ENCODE measurements at regions not wholly inside any gene's neighbourhood (a gene's known extent, or its start where the extent isn't known, plus 50 kb on each side); places are given as distances from the start of the nearest gene placed in this dataset.

DNA sequence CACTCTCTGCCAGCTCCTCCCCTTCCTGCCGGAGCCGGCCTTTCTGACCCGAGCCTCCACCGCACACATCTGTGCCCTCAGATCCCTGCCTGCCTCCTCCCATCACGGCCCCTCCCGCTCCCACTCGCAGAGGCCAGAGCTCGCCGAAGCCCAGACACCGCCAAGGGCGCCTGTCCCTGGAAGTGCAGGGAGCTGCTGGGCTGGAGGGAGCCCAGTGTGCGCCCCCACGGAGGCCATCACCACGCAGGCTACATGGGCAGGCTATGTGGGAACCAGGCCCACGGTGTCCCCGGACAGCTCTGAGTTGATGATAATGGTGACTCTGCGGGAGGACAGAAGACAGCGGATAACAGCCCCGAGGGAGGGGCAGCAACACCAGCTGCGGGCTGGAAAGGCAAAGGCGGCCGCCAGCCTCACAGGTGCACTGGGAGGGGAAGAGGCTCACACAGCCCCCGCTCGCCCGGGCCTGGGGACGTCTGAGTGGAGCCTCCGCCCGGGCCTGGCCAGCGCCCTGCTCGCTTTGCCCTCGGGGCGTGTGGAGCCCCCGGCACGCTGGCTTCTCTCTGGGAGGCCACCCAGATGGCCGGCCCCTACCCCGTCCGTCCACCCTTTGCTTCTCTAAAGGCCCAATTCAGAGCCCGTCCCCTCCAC, 154.9 kb downstream of the DLL1 start:
- DNase-seq (ENCODE audit: low read depth), result no peak
- TF ChIP-seq, protein P1, sequence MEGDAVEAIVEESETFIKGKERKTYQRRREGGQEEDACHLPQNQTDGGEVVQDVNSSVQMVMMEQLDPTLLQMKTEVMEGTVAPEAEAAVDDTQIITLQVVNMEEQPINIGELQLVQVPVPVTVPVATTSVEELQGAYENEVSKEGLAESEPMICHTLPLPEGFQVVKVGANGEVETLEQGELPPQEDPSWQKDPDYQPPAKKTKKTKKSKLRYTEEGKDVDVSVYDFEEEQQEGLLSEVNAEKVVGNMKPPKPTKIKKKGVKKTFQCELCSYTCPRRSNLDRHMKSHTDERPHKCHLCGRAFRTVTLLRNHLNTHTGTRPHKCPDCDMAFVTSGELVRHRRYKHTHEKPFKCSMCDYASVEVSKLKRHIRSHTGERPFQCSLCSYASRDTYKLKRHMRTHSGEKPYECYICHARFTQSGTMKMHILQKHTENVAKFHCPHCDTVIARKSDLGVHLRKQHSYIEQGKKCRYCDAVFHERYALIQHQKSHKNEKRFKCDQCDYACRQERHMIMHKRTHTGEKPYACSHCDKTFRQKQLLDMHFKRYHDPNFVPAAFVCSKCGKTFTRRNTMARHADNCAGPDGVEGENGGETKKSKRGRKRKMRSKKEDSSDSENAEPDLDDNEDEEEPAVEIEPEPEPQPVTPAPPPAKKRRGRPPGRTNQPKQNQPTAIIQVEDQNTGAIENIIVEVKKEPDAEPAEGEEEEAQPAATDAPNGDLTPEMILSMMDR (IDR thresholded peaks at IDR 0.05; ENCODE audit: insufficient read depth, low read length), result no peak
- no peak overlapping the region for H3K4me3 ChIP-seq (ENCODE audit: low read depth, low read length)

- no peak overlapping the region for H3K4me3 ChIP-seq (ENCODE audit: low read depth, low read length)
- TF ChIP-seq, protein P1 (IDR thresholded peaks at IDR 0.05; ENCODE audit: insufficient read depth, low read length), result no peak
- DNase-seq (ENCODE audit: low read depth), result no peak
These were observed 155.4 kb downstream of the DLL1 start for GRCh38 chr6:170135461-170135820.

DNA sequence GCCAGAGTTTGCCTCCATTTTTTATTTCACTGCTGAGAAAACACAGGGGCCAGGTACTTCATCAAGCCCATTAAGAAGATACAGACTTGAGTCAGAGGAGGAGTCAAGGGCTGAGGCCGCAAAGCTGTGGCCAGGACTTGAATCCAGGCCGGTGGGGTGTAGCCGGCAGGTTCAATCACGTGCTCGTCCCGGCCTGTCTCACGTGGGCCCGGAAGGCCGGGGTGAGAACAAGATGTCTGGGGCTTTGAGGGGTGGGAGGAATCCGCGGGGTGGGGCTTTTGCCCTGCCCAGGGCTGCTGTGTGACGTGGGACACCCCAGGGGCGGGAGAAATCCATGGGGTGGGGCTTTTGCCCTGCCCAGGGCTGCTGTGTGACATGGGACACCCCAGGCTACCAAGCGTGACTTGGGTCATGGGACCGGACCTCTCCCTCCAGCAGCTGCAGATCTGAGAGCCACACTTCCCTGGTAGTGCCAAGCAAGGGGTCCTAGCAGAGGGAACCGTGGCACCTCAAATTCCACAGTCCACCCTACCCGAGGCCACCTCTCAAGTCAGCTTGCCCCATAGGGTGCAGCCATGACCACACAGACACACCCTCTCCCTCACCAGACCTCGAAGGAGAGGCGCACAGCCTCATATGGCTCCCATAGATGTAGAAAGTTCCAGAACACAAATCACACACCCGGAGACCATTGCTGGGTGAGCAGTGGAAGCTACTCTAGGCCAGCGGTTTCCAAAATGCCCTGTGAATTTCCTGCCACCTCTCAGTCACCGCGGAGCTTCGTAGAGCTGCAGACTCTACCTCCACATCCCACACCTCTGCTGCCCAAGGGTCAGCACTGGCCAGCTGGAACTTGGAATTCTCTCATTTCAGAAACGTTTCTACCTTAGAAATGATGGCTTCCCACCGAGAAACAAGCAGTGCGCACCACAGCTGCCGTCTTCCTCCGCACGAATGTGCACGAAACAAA, 156.1 kb downstream of the DLL1 start:
- no peak overlapping the region for H3K4me3 ChIP-seq (ENCODE audit: low read depth, low read length)
- DNase-seq (ENCODE audit: low read depth), result no peak
- TF ChIP-seq, protein P1 (IDR thresholded peaks at IDR 0.05; ENCODE audit: insufficient read depth, low read length), result no peak

GRCh38 chr6:170134031-170134470, 156.8 kb downstream of the DLL1 start:
- TF ChIP-seq, protein P1 (IDR thresholded peaks at IDR 0.05; ENCODE audit: insufficient read depth, low read length), result no peak

GRCh38 chr6:170132561-170132991, 158.3 kb downstream of the DLL1 start:
- TF ChIP-seq, protein P1 (IDR thresholded peaks at IDR 0.05; ENCODE audit: insufficient read depth, low read length), result no peak
- no peak for DNase-seq (ENCODE audit: low read depth)
- H3K4me3 ChIP-seq (ENCODE audit: low read depth, low read length), result no peak overlapping the region

More at GRCh38 chr6:170134031-170134470, 156.8 kb downstream of the DLL1 start:
- no peak overlapping the region for H3K4me3 ChIP-seq (ENCODE audit: low read depth, low read length)
- peak; percentile 11 for DNase-seq (ENCODE audit: low read depth)

DNA sequence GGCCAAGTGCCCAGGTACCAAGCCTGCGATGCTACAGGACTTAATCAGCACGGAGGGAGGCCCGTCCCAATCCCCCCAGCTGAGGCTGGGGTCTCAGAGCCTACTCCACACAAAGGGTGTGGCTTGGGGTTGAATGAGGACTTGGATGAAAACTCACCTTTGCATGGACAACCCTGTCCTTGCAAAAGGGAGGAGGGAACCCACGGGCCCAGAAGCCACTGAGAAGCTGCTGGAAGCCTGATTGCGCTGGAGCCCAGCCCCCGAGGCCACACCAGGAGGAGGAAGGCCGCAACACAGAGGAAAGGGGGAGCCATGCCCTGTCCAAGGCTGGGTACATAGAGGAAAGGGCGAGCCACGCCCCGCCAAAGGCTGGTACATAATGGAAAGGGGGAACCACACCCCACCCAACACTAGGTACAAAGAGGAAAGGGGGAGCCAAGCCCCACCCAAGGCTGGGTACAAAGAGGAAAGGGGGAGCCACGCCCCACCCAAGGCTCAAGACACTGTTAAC, 158.8 kb downstream of the DLL1 start:
- DNase-seq (ENCODE audit: low read depth), result no peak
- no peak overlapping the region for H3K4me3 ChIP-seq (ENCODE audit: low read depth, low read length)
- TF ChIP-seq, protein P1 (IDR thresholded peaks at IDR 0.05; ENCODE audit: insufficient read depth, low read length), result no peak
